Stimulated activated CD4-positive, alpha-beta T cell treated with anti-CD3 and anti-CD28 coated beads, Interleukin-1b, Interleukin-23, amount 100 ng/mL, for 48 hours (primary cell): ENCODE measurements at regions not wholly inside any gene's neighbourhood (a gene's known extent, or its start where the extent isn't known, plus 50 kb on each side); places are given as distances from the start of the nearest gene placed in this dataset.
"Not testable (repeated sequence)": the region's sequence is repeated elsewhere in the genome, so short reads cannot be mapped to it uniquely, and the experiment has no call there.

Experiments used
- DNase-seq: peaks from one replicate; pipeline ENCODE4 v3.0.0-alpha.2; 2020

- DNase-seq: no peak
These were observed 411.1 kb upstream of the CXADR start for GRCh38 chr21:17101696-17102095.

GRCh38 chr21:17105932-17106331, 406.9 kb upstream of the CXADR start:
- no peak for DNase-seq

- DNase-seq: no peak
These were observed 398.8 kb upstream of the CXADR start for GRCh38 chr21:17114045-17114444.

GRCh38 chr21:17118638-17119384, 394.0 kb upstream of the CXADR start:
- DNase-seq: no peak

GRCh38 chr21:17119466-17120297, 393.2 kb upstream of the CXADR start:
- DNase-seq: no peak

- not testable (repeated sequence) for DNase-seq
These were observed 385.4 kb upstream of the CXADR start for GRCh38 chr21:17127395-17127794.

- DNase-seq: no peak
These were observed 384.7 kb upstream of the CXADR start for GRCh38 chr21:17128132-17128531.

GRCh38 chr21:17139159-17139558, 373.7 kb upstream of the CXADR start:
- DNase-seq: not testable (repeated sequence)

GRCh38 chr21:17139696-17140095, 373.1 kb upstream of the CXADR start:
- no peak for DNase-seq

GRCh38 chr21:17146426-17146825, 366.4 kb upstream of the CXADR start:
- DNase-seq: no peak

- DNase-seq: no peak
These were observed 353.1 kb upstream of the CXADR start for GRCh38 chr21:17159697-17160096.

- no peak for DNase-seq
These were observed 327.2 kb upstream of the CXADR start for GRCh38 chr21:17185674-17186073.

- DNase-seq: no peak
These were observed 322.9 kb upstream of the CXADR start for GRCh38 chr21:17189963-17190362.

- no peak for DNase-seq
These were observed 321.4 kb upstream of the CXADR start for GRCh38 chr21:17191346-17191993.

- no peak for DNase-seq
These were observed 317.5 kb upstream of the CXADR start for GRCh38 chr21:17195351-17195750.

GRCh38 chr21:17195976-17196375, 316.9 kb upstream of the CXADR start:
- no peak for DNase-seq

- DNase-seq: no peak
These were observed 316.2 kb upstream of the CXADR start for GRCh38 chr21:17196623-17197022.

GRCh38 chr21:17197996-17198395, 314.8 kb upstream of the CXADR start:
- no peak for DNase-seq

- no peak for DNase-seq
These were observed 312.6 kb upstream of the CXADR start for GRCh38 chr21:17200250-17200649.

- no peak for DNase-seq
These were observed 311.0 kb upstream of the CXADR start for GRCh38 chr21:17201741-17202260.

- DNase-seq: no peak
These were observed 298.0 kb upstream of the CXADR start for GRCh38 chr21:17214801-17215200.

GRCh38 chr21:17219050-17219449, 293.8 kb upstream of the CXADR start:
- not testable (repeated sequence) for DNase-seq

GRCh38 chr21:17231124-17231523, 281.7 kb upstream of the CXADR start:
- no peak for DNase-seq

GRCh38 chr21:17231771-17232170, 281.1 kb upstream of the CXADR start:
- no peak for DNase-seq
